Epidermal melanocyte (primary cell): ENCODE measurements at regions not wholly inside any gene's neighbourhood (a gene's known extent, or its start where the extent isn't known, plus 50 kb on each side); places are given as distances from the start of the nearest gene placed in this dataset.

ENCODE experiments used
- DNase-seq: peaks from one replicate; pipeline ENCODE4 v3.0.0; 2011; ENCODE audit warnings: low spot score; ENCODE audit not compliant: insufficient read length

DNA sequence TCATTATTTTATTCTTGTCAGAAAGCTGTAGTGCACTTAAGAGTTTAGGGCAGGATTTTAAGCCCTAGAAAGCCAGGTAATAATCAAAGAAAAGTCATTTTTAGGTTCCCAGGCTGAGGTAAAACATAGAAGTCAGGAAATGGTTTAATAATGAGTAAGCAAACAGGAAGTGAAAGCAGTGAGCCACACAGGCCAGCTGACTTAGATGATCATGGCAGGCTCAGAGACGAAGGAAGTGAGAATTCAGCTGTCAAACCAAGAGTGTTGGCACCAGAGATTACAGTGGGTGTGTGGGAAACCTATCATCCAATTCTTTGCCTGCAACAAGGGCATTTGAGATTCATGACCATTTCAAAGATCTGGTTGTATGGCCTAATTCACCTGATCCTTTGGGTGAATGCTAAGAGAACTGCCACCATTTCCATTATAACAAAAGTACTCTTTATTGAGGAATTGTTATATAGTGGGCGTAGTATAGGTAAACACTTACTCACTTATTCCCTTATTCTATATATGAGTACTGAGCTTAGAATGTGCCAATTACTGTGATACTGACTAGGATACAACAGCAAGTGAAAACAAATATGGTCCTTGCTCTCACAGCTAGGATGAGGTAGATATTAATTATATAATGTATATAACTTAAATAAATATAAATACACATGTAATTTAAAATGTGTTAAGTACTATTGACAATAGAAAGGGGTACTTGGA lies 103.7 kb upstream of the EDNRB start:
- DNase-seq = no peak

DNA sequence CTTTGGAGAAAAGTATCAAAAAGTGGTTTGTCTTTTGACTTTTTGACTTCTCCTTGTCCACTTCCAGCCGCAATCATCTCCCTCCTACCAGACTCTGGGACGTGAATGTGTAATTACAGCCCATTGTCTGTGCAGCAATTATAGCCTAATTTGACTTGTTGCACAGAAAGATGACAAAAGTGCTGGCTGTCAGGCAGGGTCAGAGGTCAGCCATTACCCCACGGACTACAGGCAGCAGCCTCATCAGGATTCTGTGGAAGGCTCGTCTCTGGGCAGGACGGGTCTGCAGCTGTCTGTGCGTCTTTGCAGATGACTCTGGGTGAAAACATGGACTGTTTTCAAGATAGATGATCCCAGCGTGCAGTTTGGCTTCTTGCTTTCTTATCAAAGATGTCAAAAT lies 102.2 kb upstream of the EDNRB start:
- DNase-seq = no peak

- no peak for DNase-seq
Observed at GRCh38 chr13:78015782-78016181, 97.2 kb upstream of the EDNRB start.

- no peak for DNase-seq
Observed at GRCh38 chr13:78012046-78012445, 93.4 kb upstream of the EDNRB start.

DNA sequence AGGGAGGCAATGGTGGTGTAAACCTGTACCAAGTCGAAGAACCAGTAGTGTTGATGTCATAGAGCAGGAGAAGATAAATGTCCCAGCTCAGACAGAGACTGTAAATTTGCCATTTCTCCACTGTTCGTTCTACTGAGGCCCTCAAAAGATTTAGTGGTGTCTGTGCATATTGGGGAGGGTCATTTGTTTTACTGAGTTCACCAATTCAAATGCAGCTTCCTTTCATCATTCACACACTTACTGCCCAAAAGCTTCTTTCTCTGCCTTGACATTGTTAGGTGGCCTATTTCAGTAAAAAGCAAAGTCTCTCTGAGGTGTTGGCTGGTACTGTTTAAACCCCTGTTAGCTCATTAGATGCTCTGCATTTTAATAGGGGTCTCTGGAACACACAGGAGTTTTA lies 86.2 kb upstream of the EDNRB start:
- no peak for DNase-seq

DNA sequence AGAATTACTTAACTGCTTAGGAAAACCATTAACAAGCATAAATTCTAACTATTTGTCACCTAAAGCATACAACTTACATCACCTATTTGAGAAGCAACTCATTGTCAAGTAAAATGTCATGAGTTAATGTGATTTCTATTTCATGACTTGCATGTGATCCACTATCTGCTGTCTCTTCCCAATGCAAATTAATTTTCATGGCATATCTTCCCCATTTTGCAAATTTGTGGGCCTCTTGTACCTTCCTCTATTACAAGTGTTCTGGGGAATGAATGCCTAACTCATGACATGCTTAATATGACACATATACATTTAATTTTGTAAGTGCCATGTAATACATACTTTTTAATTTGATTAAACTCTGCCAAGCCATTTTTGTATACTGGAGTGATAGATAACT lies 81.1 kb upstream of the EDNRB start:
- no peak for DNase-seq

GRCh38 chr13:77994166-77994565 lies 75.5 kb upstream of the EDNRB start:
- DNase-seq = no peak

DNA sequence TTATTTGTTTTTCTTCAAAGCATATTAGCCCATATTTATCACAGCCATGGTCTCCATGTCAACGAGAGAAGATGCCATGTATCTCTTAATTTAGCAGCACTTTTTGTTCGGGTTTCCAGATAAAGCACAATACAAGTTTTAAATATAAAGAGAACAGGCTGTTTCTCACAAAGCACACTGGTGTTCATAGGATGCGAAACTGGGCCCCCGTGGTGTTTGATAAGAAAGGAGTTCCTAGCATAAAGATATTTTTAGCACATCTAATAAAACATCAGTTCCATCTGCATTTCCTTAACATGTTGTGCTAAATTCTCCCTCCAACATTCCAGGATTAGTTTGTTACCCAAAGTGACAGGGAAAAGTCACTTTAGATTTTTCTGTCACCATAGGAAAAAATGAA lies 72.4 kb upstream of the EDNRB start:
- no peak for DNase-seq

GRCh38 chr13:77989281-77989680 lies 70.7 kb upstream of the EDNRB start:
- DNase-seq = no peak

GRCh38 chr13:77988355-77988754 lies 69.7 kb upstream of the EDNRB start:
- DNase-seq = no peak

DNA sequence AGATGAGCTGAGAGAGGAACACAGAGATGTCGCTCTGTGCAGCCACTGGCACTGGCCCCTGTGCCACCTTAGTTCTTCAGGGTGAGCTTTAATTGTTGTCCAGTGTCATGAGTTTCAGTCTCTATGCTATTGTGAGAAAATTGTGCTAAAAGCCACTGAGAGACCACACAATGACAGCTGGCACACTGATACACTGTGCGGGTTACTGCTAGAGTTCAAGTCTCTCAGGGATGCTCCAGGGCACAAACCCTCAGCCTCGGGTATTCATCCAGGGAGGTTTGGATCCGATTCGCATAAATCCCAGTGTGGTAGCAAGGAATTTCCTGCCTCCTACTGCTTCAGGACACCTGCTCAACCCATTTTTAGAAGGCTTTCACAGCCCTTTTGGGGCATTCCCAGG lies 68.1 kb upstream of the EDNRB start:
- no peak for DNase-seq

GRCh38 chr13:77985866-77986636 lies 67.4 kb upstream of the EDNRB start:
- no peak for DNase-seq

GRCh38 chr13:77981281-77981881 lies 62.8 kb upstream of the EDNRB start:
- no peak for DNase-seq

DNA sequence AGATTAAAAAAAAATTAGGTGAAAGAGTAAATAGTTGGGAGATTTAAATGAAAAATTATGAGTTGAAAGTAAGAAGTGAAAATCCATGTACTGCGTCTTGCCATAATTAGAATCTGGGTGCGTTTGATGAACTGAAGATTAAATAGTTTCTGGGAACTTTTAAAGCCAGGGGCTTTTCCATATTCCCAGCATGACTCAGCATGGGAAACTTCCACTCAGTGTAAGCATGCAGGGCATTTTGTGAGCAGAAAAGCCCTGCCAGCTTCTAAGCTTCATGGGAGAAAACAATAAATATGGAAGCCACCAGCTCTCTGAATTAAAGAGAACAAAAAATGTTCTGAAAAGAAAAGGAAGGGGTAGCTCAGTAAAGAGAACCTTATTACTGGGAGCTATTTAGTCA lies 62.0 kb upstream of the EDNRB start:
- DNase-seq = peak; percentile 21

- DNase-seq = no peak
Observed at GRCh38 chr13:77979721-77980385, 61.2 kb upstream of the EDNRB start.

DNA sequence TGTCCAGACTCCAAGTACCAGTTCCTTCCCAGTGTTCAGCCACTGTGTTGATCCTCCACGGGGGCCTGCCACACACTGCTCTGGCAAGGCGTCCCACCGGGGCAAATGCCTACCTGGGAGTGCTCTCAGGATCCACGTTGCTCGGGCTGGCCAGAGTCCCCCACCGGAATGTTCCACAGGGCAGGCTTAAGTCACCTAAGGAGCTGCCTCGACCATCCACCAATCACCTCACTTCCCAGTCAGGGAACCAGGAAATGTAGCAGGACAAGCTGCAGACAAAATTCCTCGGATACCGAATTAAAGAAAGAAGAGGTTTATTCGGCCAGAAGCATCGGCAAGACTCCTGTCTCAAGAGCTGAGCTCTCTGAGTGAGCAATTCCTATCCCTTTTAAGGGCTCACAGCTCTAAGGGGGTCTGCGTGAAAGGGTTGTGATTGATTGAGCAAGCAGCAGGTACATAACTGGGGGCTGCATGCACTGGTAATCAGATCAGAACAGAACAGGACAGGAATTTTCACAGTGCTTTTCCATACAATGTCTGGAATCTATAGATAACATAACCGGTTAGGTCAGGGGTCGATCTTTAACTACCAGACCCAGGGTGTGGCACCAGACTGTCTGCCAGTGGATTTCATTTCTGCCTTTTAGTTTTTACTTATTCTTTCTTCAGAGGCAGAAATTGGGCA lies 56.9 kb upstream of the EDNRB start:
- DNase-seq = no peak

DNA sequence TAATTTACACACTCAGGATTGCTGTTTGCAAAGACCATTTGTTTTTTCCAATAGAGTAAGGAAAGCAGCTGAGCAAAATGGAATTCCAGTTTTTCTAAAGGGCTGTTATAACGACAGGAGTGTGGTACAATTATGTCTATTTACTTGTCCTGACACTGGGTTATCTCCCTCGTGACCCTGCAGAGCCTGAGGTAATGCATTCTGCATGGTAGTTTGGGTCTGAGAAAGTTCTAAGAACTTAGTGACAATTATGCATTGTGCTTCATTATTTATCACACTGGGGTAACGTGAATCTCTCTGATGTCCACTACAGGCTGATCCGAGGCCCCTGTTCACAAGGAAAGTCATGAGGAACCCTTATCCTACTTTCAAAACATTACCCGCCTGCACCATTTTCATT lies 50.7 kb upstream of the EDNRB start:
- peak; percentile 50 for DNase-seq
